NCI-H2196 (cell line): ENCODE measurements at regions not wholly inside any gene's neighbourhood (a gene's known extent, or its start where the extent isn't known, plus 50 kb on each side); places are given as distances from the start of the nearest gene placed in this dataset.

ENCODE experiments used
- DNase-seq: peaks from one replicate; lab custom pipeline; 2025; ENCODE audit not compliant: unreplicated experiment; lab: John Stamatoyannopoulos, UW

GRCh38 chr17:72022328-72023275 lies 98.2 kb upstream of the SOX9 start:
- DNase-seq = no peak

- DNase-seq = no peak
Measured at GRCh38 chr17:72024457-72024856, 96.4 kb upstream of the SOX9 start.

- no peak for DNase-seq
Measured at GRCh38 chr17:72025113-72025512, 95.7 kb upstream of the SOX9 start.

GRCh38 chr17:72030067-72030899 lies 90.5 kb upstream of the SOX9 start:
- DNase-seq = peak; percentile 68

GRCh38 chr17:72031219-72031884 lies 89.5 kb upstream of the SOX9 start:
- DNase-seq = no peak

GRCh38 chr17:72033334-72033733 lies 87.5 kb upstream of the SOX9 start:
- DNase-seq = no peak

- DNase-seq = no peak
Measured at GRCh38 chr17:72034000-72034399, 86.8 kb upstream of the SOX9 start.

GRCh38 chr17:72038427-72038826 lies 82.4 kb upstream of the SOX9 start:
- no peak for DNase-seq

GRCh38 chr17:72039490-72039889 lies 81.3 kb upstream of the SOX9 start:
- DNase-seq = no peak

- DNase-seq = no peak
Measured at GRCh38 chr17:72046178-72046577, 74.6 kb upstream of the SOX9 start.

GRCh38 chr17:72046643-72047612 lies 73.9 kb upstream of the SOX9 start:
- DNase-seq = no peak

GRCh38 chr17:72049914-72050313 lies 70.9 kb upstream of the SOX9 start:
- no peak for DNase-seq

- DNase-seq = no peak
Measured at GRCh38 chr17:72053036-72053435, 67.8 kb upstream of the SOX9 start.

GRCh38 chr17:72053449-72053848 lies 67.4 kb upstream of the SOX9 start:
- no peak for DNase-seq

GRCh38 chr17:72056155-72056554 lies 64.7 kb upstream of the SOX9 start:
- no peak for DNase-seq

- no peak for DNase-seq
Measured at GRCh38 chr17:72056727-72057290, 64.0 kb upstream of the SOX9 start.

- DNase-seq = no peak
Measured at GRCh38 chr17:72060084-72060483, 60.7 kb upstream of the SOX9 start.

GRCh38 chr17:72063262-72063661 lies 57.6 kb upstream of the SOX9 start:
- no peak for DNase-seq

GRCh38 chr17:72063756-72064450 lies 56.9 kb upstream of the SOX9 start:
- no peak for DNase-seq
